Spleen (tissue), 11 donors: ENCODE measurements at regions not wholly inside any gene's neighbourhood (a gene's known extent, or its start where the extent isn't known, plus 50 kb on each side); places are given as distances from the start of the nearest gene placed in this dataset.
"Not testable (repeated sequence)": the region's sequence is repeated elsewhere in the genome, so short reads cannot be mapped to it uniquely, and the experiment has no call there.

Source experiments
- DNase-seq: peaks from one replicate; pipeline ENCODE4 v3.0.0-alpha.2; 2020
- H3K27ac ChIP-seq, 8 donors: fragments of 200-600 bp; sonication (generic) in 7 of 8; 1 replicate in 4 of 8; 2 replicates in 4 of 8; pipeline versions ENCODE4 v1.5.0 to v1.8.0; 2016 to 2021; ENCODE audit warnings: inconsistent platforms in 4 of 8, mild to moderate bottlenecking in 4 of 8, moderate library complexity in 1 of 8
- H3K27me3 ChIP-seq, 7 donors: fragments of 200-600 bp; sonication (generic) in 6 of 7; replicated peaks in 1 of 7; 1 replicate in 4 of 7; 2 replicates in 3 of 7; pipeline versions ENCODE4 v1.5.0 to v1.8.0; 2016 to 2021; ENCODE audit warnings: inconsistent platforms in 3 of 7, mild to moderate bottlenecking in 1 of 7
- H3K36me3 ChIP-seq, 6 donors: fragments of 200-600 bp; sonication (generic) in 5 of 6; 1 replicate in 4 of 6; 2 replicates in 2 of 6; pipeline versions ENCODE4 v1.5.0 to v1.8.0; 2016 to 2021; ENCODE audit warnings: inconsistent platforms in 2 of 6
- H3K4me1 ChIP-seq, 6 donors: fragments of 200-600 bp; sonication (generic) in 5 of 6; 1 replicate in 3 of 6; 2 replicates in 3 of 6; pipeline versions ENCODE4 v1.5.0 to v1.8.0; 2016 to 2021; ENCODE audit warnings: inconsistent platforms in 3 of 6
- H3K4me3 ChIP-seq, 8 donors: fragments of 200-600 bp; sonication (generic) in 7 of 8; 1 replicate in 4 of 8; 2 replicates in 4 of 8; pipeline versions ENCODE4 v1.5.0 to v1.8.0; 2016 to 2021; ENCODE audit warnings: inconsistent platforms in 4 of 8, mild to moderate bottlenecking in 4 of 8, moderate library complexity in 2 of 8
- H3K9me3 ChIP-seq, 8 donors: fragments of 200-600 bp; sonication (generic) in 7 of 8; 1 replicate in 4 of 8; 2 replicates in 4 of 8; pipeline versions ENCODE4 v1.5.0 to v1.8.0; 2016 to 2021; ENCODE audit warnings: inconsistent platforms in 4 of 8
- CTCF ChIP-seq, 11 experiments: fragments of 200-600 bp in 7 of 11; fragments of 450-650 bp in 4 of 11; sonication (generic) in 4 of 11; IDR thresholded peaks in 8 of 11; conservative IDR thresholded peaks in 3 of 11; 1 replicate in 7 of 11; 2 replicates in 4 of 11; pipeline versions ENCODE4 v1.4.0 to v1.8.0; 2016 to 2021; ENCODE audit warnings: antibody characterized with exemption in 11 of 11, inconsistent platforms in 4 of 11, mild to moderate bottlenecking in 1 of 11
- POLR2A ChIP-seq, 3 donors: fragments of 450-650 bp; IDR thresholded peaks; one replicate each; pipeline ENCODE4 v1.5.1; 2017; ENCODE audit warnings: antibody characterized with exemption in 3 of 3, mild to moderate bottlenecking in 1 of 3
- POLR2AphosphoS5 ChIP-seq, 3 donors: sonication (generic); formaldehyde crosslinking; IDR thresholded peaks; one replicate each; pipeline ENCODE4 v1.5.1; 2017; ENCODE audit warnings: antibody characterized with exemption in 3 of 3
- WGBS, 5 donors: extraction: QIAGEN DNeasy Blood & Tissue Kit in 3 of 5; methylation state at CpG; one replicate each; pipeline versions ENCODE4 v1.1.5 to v1.1.7; 2013 to 2018; 5-methylcytosine and 5-hydroxymethylcytosine counted together
- intact Hi-C: fragments of 100-400 bp; cut with DNase I; formaldehyde crosslinking; loops from one replicate; pipeline ENCODE4 v1.15.0; 2023; ENCODE audit warnings: low total_unique reads
- donor health status: healthy with polysubstance abuse.
- donor health status: DM: no; HTN: no; CAD: no; lungs with moderate emphysema.
- donor health status: DM: no; HTN: no; CAD: no.
- donor health status: Bipolar disorder and iron deficiency.
- donor health status: healthy.
- donor health status: DM: no; HTN: no; CAD: no.
- donor health status: DM: yes; HTN: yes; CAD: no.

GRCh38 chr4:72933029-72933428 is 136.5 kb downstream of the COX18 start:
- H3K4me1 ChIP-seq, result no peaks in the 10 kb centered on the region
- WGBS, 5 donors, result 75 to 93% (median 80%) methylated on average over 1 of the region's 1 CpG
- H3K9me3 ChIP-seq, result no peaks in the 10 kb centered on the region
- H3K27me3 ChIP-seq, result no peaks in the 10 kb centered on the region
- no peak overlapping the region for H3K27ac ChIP-seq
- H3K4me3 ChIP-seq, result no peak overlapping the region
- no peaks in the 10 kb centered on the region for H3K36me3 ChIP-seq
- DNase-seq, result no peak
- TF ChIP-seq CTCF (IDR thresholded peaks at IDR 0.05 in 8 of 11, conservative IDR thresholded peaks at IDR 0.05 in 3 of 11) (no peak), POLR2AphosphoS5 (IDR thresholded peaks at IDR 0.05) (no peak), POLR2A (IDR thresholded peaks at IDR 0.05) (no peak)
- intact Hi-C loops, result no loop called here

GRCh38 chr4:72931346-72931745 is 138.2 kb downstream of the COX18 start:
- Histone ChIP-seq H3K27me3 (no peaks in the 10 kb centered on the region), H3K4me1 (no peaks in the 10 kb centered on the region), H3K4me3 (no peak overlapping the region), H3K36me3 (no peaks in the 10 kb centered on the region), H3K27ac (no peak overlapping the region), H3K9me3 (no peaks in the 10 kb centered on the region)
- DNase-seq, result no peak
- 83 to 91% (median 89%) methylated on average over 5 of the region's 5 CpGs for WGBS, 5 donors
- intact Hi-C loops, result no loop called here
- TF ChIP-seq POLR2A (IDR thresholded peaks at IDR 0.05), result no peak
- TF ChIP-seq POLR2AphosphoS5 (IDR thresholded peaks at IDR 0.05), result no peak
- no peak for TF ChIP-seq CTCF (IDR thresholded peaks at IDR 0.05 in 8 of 11, conservative IDR thresholded peaks at IDR 0.05 in 3 of 11)

- H3K4me3 ChIP-seq, H3K27me3 ChIP-seq, H3K36me3 ChIP-seq, H3K9me3 ChIP-seq, H3K4me1 ChIP-seq, DNase-seq, intact Hi-C loops, H3K27ac ChIP-seq: not testable (repeated sequence)
- 94 to 96% (median 94%) methylated on average over 7 to 10 of the region's 10 CpGs for WGBS, 5 donors
Observed at GRCh38 chr4:72929596-72930274, 139.8 kb downstream of the COX18 start.

- Histone ChIP-seq H3K4me1 (no peaks in the 10 kb centered on the region), H3K36me3 (no peaks in the 10 kb centered on the region), H3K27ac (no peak overlapping the region), H3K9me3 (peaks cover 0 to 21% (median 4%) of the 10 kb centered on the region in 8 donors), H3K27me3 (no peaks in the 10 kb centered on the region), H3K4me3 (no peak overlapping the region)
- WGBS, 5 donors, result 88 to 97% (median 89%) methylated on average over 2 of the region's 2 CpGs
- intact Hi-C loops, result no loop called here
- DNase-seq, result no peak
- no peak for TF ChIP-seq POLR2A (IDR thresholded peaks at IDR 0.05)
- no peak for TF ChIP-seq POLR2AphosphoS5 (IDR thresholded peaks at IDR 0.05)
- TF ChIP-seq CTCF (IDR thresholded peaks at IDR 0.05 in 8 of 11, conservative IDR thresholded peaks at IDR 0.05 in 3 of 11), result no peak
Observed at GRCh38 chr4:72924814-72925213, 144.7 kb downstream of the COX18 start.

GRCh38 chr4:72919937-72920336 is 149.6 kb downstream of the COX18 start:
- 88 to 97% (median 95%) methylated on average over 1 of the region's 1 CpG for WGBS, 5 donors
- Histone ChIP-seq H3K36me3 (no peaks in the 10 kb centered on the region), H3K9me3 (peaks cover 0 to 16% (median 3%) of the 10 kb centered on the region in 8 donors), H3K4me1 (no peaks in the 10 kb centered on the region), H3K27me3 (no peaks in the 10 kb centered on the region), H3K27ac (no peak overlapping the region), H3K4me3 (no peak overlapping the region)
- no peak for TF ChIP-seq POLR2AphosphoS5 (IDR thresholded peaks at IDR 0.05)
- no peak for DNase-seq
- intact Hi-C loops, result no loop called here
